Glomerular endothelial cell (primary cell): ENCODE measurements at regions not wholly inside any gene's neighbourhood (a gene's known extent, or its start where the extent isn't known, plus 50 kb on each side); places are given as distances from the start of the nearest gene placed in this dataset.

Source experiments
- DNase-seq: peaks from one replicate; pipeline ENCODE4 v3.0.0-alpha.2; 2011; ENCODE audit warnings: low read depth, low spot score; ENCODE audit errors: extremely low read depth

GRCh38 chr1:78415165-78415564, 75.6 kb upstream of the PTGFR start:
- DNase-seq, result no peak

GRCh38 chr1:78419309-78419708, 71.5 kb upstream of the PTGFR start:
- DNase-seq, result no peak

- no peak for DNase-seq
Observed at GRCh38 chr1:78420181-78420580, 70.6 kb upstream of the PTGFR start.

GRCh38 chr1:78420688-78421087, 70.1 kb upstream of the PTGFR start:
- no peak for DNase-seq

- no peak for DNase-seq
Observed at GRCh38 chr1:78424720-78425119, 66.1 kb upstream of the PTGFR start.

GRCh38 chr1:78426408-78426807, 64.4 kb upstream of the PTGFR start:
- DNase-seq, result no peak

GRCh38 chr1:78427506-78427905, 63.3 kb upstream of the PTGFR start:
- no peak for DNase-seq

- no peak for DNase-seq
Observed at GRCh38 chr1:78432016-78432415, 58.8 kb upstream of the PTGFR start.

- no peak for DNase-seq
Observed at GRCh38 chr1:78434351-78434750, 56.4 kb upstream of the PTGFR start.

- no peak for DNase-seq
Observed at GRCh38 chr1:78436961-78437360, 53.8 kb upstream of the PTGFR start.

GRCh38 chr1:78437396-78437795, 53.4 kb upstream of the PTGFR start:
- no peak for DNase-seq

- DNase-seq, result no peak
Observed at GRCh38 chr1:78437941-78438340, 52.8 kb upstream of the PTGFR start.

- no peak for DNase-seq
Observed at GRCh38 chr1:78440381-78440793, 50.4 kb upstream of the PTGFR start.
